H9 (cell line): ENCODE measurements at regions not wholly inside any gene's neighbourhood (a gene's known extent, or its start where the extent isn't known, plus 50 kb on each side); places are given as distances from the start of the nearest gene placed in this dataset.

Experiments used
- DNase-seq: peaks from one replicate; pipeline ENCODE4 v3.0.0-alpha.2; 2017
- H2AFZ ChIP-seq: one replicate; pipeline ENCODE4 v1.6.1; 2013; ENCODE audit warnings: mild to moderate bottlenecking, low read length, control low read depth, moderate library complexity
- H2AK5ac ChIP-seq: 2 replicates; pipeline ENCODE4 v1.6.1; 2013; ENCODE audit warnings: low read length, control low read depth, mixed read lengths; ENCODE audit not compliant: insufficient read length
- H2BK120ac ChIP-seq: one replicate; pipeline ENCODE4 v1.6.1; 2013; ENCODE audit warnings: low read depth, mild to moderate bottlenecking, low read length, control low read depth, inconsistent platforms; ENCODE audit not compliant: poor library complexity, severe bottlenecking
- H2BK12ac ChIP-seq: 2 replicates; pipeline ENCODE4 v1.6.1; 2013; ENCODE audit warnings: low read length, control low read depth, mixed read lengths, low read depth; ENCODE audit not compliant: insufficient read length
- H2BK15ac ChIP-seq: 2 replicates; pipeline ENCODE4 v1.6.1; 2013; ENCODE audit warnings: low read depth, low read length, control low read depth
- H2BK20ac ChIP-seq: one replicate; pipeline ENCODE4 v1.6.1; 2013; ENCODE audit warnings: low read depth, mild to moderate bottlenecking, low read length, control low read depth, inconsistent platforms; ENCODE audit not compliant: poor library complexity, severe bottlenecking
- H2BK5ac ChIP-seq: 2 replicates; pipeline ENCODE4 v1.6.1; 2013; ENCODE audit warnings: low read length, control low read depth, mixed read lengths; ENCODE audit not compliant: insufficient read length
- H3K14ac ChIP-seq: 2 replicates; pipeline ENCODE4 v1.6.1; 2013; ENCODE audit warnings: low read length, control low read depth; ENCODE audit not compliant: insufficient read depth
- H3K18ac ChIP-seq: 2 replicates; pipeline ENCODE4 v1.6.1; 2013; ENCODE audit warnings: low read depth, mild to moderate bottlenecking, mixed read lengths, low read length, control low read depth; ENCODE audit not compliant: insufficient read length
- H3K23ac ChIP-seq: 2 replicates; pipeline ENCODE4 v1.6.1; 2013; ENCODE audit warnings: low read length, control low read depth, mixed read lengths, low read depth; ENCODE audit not compliant: insufficient read length
- H3K23me2 ChIP-seq: 2 replicates; pipeline ENCODE4 v1.6.1; 2013; ENCODE audit warnings: low read depth, mild to moderate bottlenecking, mixed read lengths, low read length, control low read depth; ENCODE audit not compliant: insufficient read length, poor library complexity, severe bottlenecking
- H3K27ac ChIP-seq: 2 replicates; pipeline ENCODE4 v1.5.1; 2013; ENCODE audit warnings: low read length, control low read depth, mixed read lengths, low read depth; ENCODE audit not compliant: insufficient read length
- H3K27me3 ChIP-seq: 2 replicates; pipeline ENCODE4 v1.6.1; 2013; ENCODE audit warnings: low read length, control low read depth, inconsistent platforms; ENCODE audit not compliant: insufficient read depth
- H3K4ac ChIP-seq: 2 replicates; pipeline ENCODE4 v1.6.1; 2013; ENCODE audit warnings: low read depth, mild to moderate bottlenecking, control low read depth, inconsistent platforms, low read length, moderate library complexity
- H3K4me1 ChIP-seq: 2 replicates; pipeline ENCODE4 v1.6.1; 2013; ENCODE audit warnings: low read length, control low read depth, inconsistent platforms; ENCODE audit not compliant: insufficient read depth
- H3K4me2 ChIP-seq: 2 replicates; pipeline ENCODE4 v1.6.1; 2013; ENCODE audit warnings: low read length, control low read depth, mixed read lengths; ENCODE audit not compliant: insufficient read length, insufficient read depth
- H3K56ac ChIP-seq: 2 replicates; pipeline ENCODE4 v1.6.1; 2013; ENCODE audit warnings: low read depth, mild to moderate bottlenecking, mixed read lengths, low read length, control low read depth; ENCODE audit not compliant: insufficient read length
- H3K79me1 ChIP-seq: 2 replicates; pipeline ENCODE4 v1.6.1; 2013; ENCODE audit warnings: low read depth, mild to moderate bottlenecking, moderate library complexity, low read length, control low read depth, inconsistent platforms; ENCODE audit not compliant: insufficient read depth, poor library complexity, severe bottlenecking
- H3K79me2 ChIP-seq: 2 replicates; pipeline ENCODE4 v1.6.1; 2013; ENCODE audit warnings: low read length, control low read depth, inconsistent platforms; ENCODE audit not compliant: insufficient read depth
- H3K9ac ChIP-seq: 2 replicates; pipeline ENCODE4 v1.6.1; 2013; ENCODE audit warnings: low read length, control low read depth, mixed read lengths; ENCODE audit not compliant: insufficient read length; ENCODE audit errors: extremely low read depth
- H3K9me3 ChIP-seq: one replicate; pipeline ENCODE4 v1.6.1; 2013; ENCODE audit warnings: low read depth, low read length, inconsistent platforms; ENCODE audit not compliant: control insufficient read depth
- H3T11ph ChIP-seq: one replicate; pipeline ENCODE4 v1.6.1; 2013; ENCODE audit warnings: mild to moderate bottlenecking, low read length, control low read depth, inconsistent platforms
- H4K20me1 ChIP-seq: one replicate; pipeline ENCODE4 v1.6.1; 2013; ENCODE audit not compliant: control insufficient read depth, insufficient read length, insufficient read depth
- H4K5ac ChIP-seq: 2 replicates; pipeline ENCODE4 v1.6.1; 2013; ENCODE audit warnings: low read depth, mild to moderate bottlenecking, mixed read lengths, low read length, control low read depth; ENCODE audit not compliant: insufficient read length
- H4K8ac ChIP-seq: replicated peaks from 2 replicates; pipeline ENCODE4 v1.6.1; 2013; ENCODE audit warnings: low read length, control low read depth, mixed read lengths, low read depth; ENCODE audit not compliant: insufficient read length
- H4K91ac ChIP-seq: 2 replicates; pipeline ENCODE4 v1.6.1; 2013; ENCODE audit warnings: low read depth, mild to moderate bottlenecking, moderate library complexity, mixed read lengths, low read length, control low read depth; ENCODE audit not compliant: insufficient read length
- H3K27ac Mint-ChIP-seq, 3 experiments: 2 replicates in 2 of 3; 3 replicates in 1 of 3; pipeline ENCODE4 v1.8.0; 2020 to 2021; ENCODE audit warnings: mixed read lengths in 3 of 3, mild to moderate bottlenecking in 1 of 3, moderate library complexity in 1 of 3
- H3K27me3 Mint-ChIP-seq: 2 replicates; pipeline ENCODE4 v1.8.0; 2021; ENCODE audit warnings: low read depth, mild to moderate bottlenecking, moderate library complexity, mixed read lengths
- H3K36me3 Mint-ChIP-seq, 3 experiments: 2 replicates in 2 of 3; 3 replicates in 1 of 3; pipeline ENCODE4 v1.8.0; 2020 to 2021; ENCODE audit warnings: low read depth in 3 of 3, mixed read lengths in 3 of 3; ENCODE audit not compliant: insufficient read depth in 1 of 3
- H3K4me1 Mint-ChIP-seq, 2 experiments: 2 replicates each; pipeline ENCODE4 v1.8.0; 2020; ENCODE audit warnings: mixed read lengths in 2 of 2
- H3K4me3 Mint-ChIP-seq, 2 experiments: 2 replicates in 1 of 2; 3 replicates in 1 of 2; pipeline ENCODE4 v1.8.0; 2020 to 2021; ENCODE audit warnings: mild to moderate bottlenecking in 2 of 2, mixed read lengths in 2 of 2, moderate library complexity in 1 of 2
- H3K9me3 Mint-ChIP-seq, 2 experiments: 2 replicates in 1 of 2; 3 replicates in 1 of 2; pipeline ENCODE4 v1.8.0; 2020; ENCODE audit warnings: mild to moderate bottlenecking in 2 of 2, mixed read lengths in 2 of 2, moderate library complexity in 1 of 2
- WGBS: extraction: QIAGEN DNeasy Blood & Tissue Kit; methylation state at CpG from one replicate; pipeline ENCODE4 v1.1.7; 2013; ENCODE audit warnings: missing lambda C conversion rate, low lambda C conversion rate, mixed read lengths; ENCODE audit not compliant: insufficient read length; ENCODE audit errors: extremely low coverage; 5-methylcytosine and 5-hydroxymethylcytosine counted together
- TF ChIP-seq, protein P1 (sequence below): fragments of 200-600 bp; sonication (generic); conservative IDR thresholded peaks from 3 replicates; pipeline ENCODE4 v1.8.0; 2021; ENCODE audit warnings: antibody characterized with exemption, mild to moderate bottlenecking

DNA sequence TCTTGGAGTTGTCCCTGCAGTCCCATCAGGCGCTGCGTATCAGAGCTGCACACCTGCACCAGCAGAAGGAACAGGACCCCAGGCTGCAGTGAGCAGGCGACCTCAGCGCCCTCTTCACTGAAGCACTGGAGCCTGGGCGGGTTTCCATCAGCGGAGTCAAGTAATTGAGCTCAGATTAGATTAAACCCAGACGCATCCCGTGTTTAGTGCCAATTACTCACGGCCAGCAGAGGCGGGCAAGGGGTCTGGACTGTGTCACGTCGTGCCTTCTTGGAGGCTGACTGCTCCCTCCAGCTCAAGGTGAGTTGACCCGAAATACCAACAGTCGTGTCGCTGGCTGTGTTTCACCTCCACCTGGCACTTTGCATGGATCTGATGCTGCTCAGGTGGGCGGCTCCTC, 123.6 kb downstream of the CXCL12 start:
- no CpG with 5 or more reads among the region's 16 CpGs for WGBS
- no peak overlapping the region for H3K4me2 ChIP-seq
- H3K4me1 Mint-ChIP-seq, result peaks cover 15 to 17% of the 10 kb centered on the region in 2 experiments

More for the DNA sequence above, 123.6 kb downstream of the CXCL12 start:
- H2AFZ ChIP-seq, result no peak overlapping the region
- H3T11ph ChIP-seq, result no peak overlapping the region
- no peak overlapping the region for H3K23ac ChIP-seq
- H4K8ac ChIP-seq, result no peak overlapping the region
- no peak overlapping the region for H2BK120ac ChIP-seq
- H2AK5ac ChIP-seq, result no peak overlapping the region
- no peak overlapping the region for H2BK12ac ChIP-seq
- H3K9ac ChIP-seq, result no peak overlapping the region
- H4K20me1 ChIP-seq, result no peaks in the 10 kb centered on the region
- no peaks in the 10 kb centered on the region for H3K79me1 ChIP-seq
- no peak overlapping the region for H3K14ac ChIP-seq
- H3K79me2 ChIP-seq, result no peaks in the 10 kb centered on the region
- Mint-ChIP-seq H3K27me3 (peaks cover 3% of the 10 kb centered on the region), H3K9me3 (peaks cover 0 to under 1% of the 10 kb centered on the region in 2 experiments; a peak in 2 of 5 replicates), H3K36me3 (peaks cover 0 to under 1% (median 0%) of the 10 kb centered on the region in 3 experiments; a peak in 2 of 7 replicates), H3K27ac (no peak overlapping the region), H3K4me3 (no peak overlapping the region)
- no peak overlapping the region for H3K4ac ChIP-seq
- no peak overlapping the region for H2BK20ac ChIP-seq
- TF ChIP-seq, protein P1, sequence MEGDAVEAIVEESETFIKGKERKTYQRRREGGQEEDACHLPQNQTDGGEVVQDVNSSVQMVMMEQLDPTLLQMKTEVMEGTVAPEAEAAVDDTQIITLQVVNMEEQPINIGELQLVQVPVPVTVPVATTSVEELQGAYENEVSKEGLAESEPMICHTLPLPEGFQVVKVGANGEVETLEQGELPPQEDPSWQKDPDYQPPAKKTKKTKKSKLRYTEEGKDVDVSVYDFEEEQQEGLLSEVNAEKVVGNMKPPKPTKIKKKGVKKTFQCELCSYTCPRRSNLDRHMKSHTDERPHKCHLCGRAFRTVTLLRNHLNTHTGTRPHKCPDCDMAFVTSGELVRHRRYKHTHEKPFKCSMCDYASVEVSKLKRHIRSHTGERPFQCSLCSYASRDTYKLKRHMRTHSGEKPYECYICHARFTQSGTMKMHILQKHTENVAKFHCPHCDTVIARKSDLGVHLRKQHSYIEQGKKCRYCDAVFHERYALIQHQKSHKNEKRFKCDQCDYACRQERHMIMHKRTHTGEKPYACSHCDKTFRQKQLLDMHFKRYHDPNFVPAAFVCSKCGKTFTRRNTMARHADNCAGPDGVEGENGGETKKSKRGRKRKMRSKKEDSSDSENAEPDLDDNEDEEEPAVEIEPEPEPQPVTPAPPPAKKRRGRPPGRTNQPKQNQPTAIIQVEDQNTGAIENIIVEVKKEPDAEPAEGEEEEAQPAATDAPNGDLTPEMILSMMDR, result no peak
- no peak overlapping the region for H3K18ac ChIP-seq
- no peak overlapping the region for H2BK15ac ChIP-seq
- H4K91ac ChIP-seq, result no peak overlapping the region
- H2BK5ac ChIP-seq, result no peak overlapping the region
- no peaks in the 10 kb centered on the region for H3K9me3 ChIP-seq
- H3K23me2 ChIP-seq, result no peaks in the 10 kb centered on the region
- H3K27me3 ChIP-seq, result no peaks in the 10 kb centered on the region
- H3K56ac ChIP-seq, result no peak overlapping the region
- no peak overlapping the region for H4K5ac ChIP-seq
- no peaks in the 10 kb centered on the region; the same call in 1 of the 2 replicates for H3K4me1 ChIP-seq
- DNase-seq, result no peak
- no peak overlapping the region for H3K27ac ChIP-seq
